Trophoblast cell (in vitro differentiated cells and primary cell): ENCODE measurements at regions not wholly inside any gene's neighbourhood (a gene's known extent, or its start where the extent isn't known, plus 50 kb on each side); places are given as distances from the start of the nearest gene placed in this dataset.

Source experiments
- DNase-seq, 2 donors: peaks; one replicate each; pipeline ENCODE4 v3.0.0-alpha.2; 2016
- H2AFZ ChIP-seq: 2 replicates; pipeline ENCODE4 v1.6.1; 2013; ENCODE audit warnings: low read length, moderate library complexity, mild to moderate bottlenecking; ENCODE audit not compliant: insufficient read depth, poor library complexity
- H2AK5ac ChIP-seq: 2 replicates; pipeline ENCODE4 v1.6.1; 2013; ENCODE audit warnings: mild to moderate bottlenecking, low read length
- H2BK120ac ChIP-seq: 2 replicates; pipeline ENCODE4 v1.6.1; 2013; ENCODE audit warnings: low read length, mild to moderate bottlenecking, moderate library complexity; ENCODE audit not compliant: insufficient read depth, poor library complexity
- H2BK12ac ChIP-seq: 2 replicates; pipeline ENCODE4 v1.6.1; 2013; ENCODE audit warnings: mild to moderate bottlenecking, low read length, moderate library complexity
- H2BK5ac ChIP-seq: 2 replicates; pipeline ENCODE4 v1.6.1; 2013; ENCODE audit warnings: low read length, low read depth, moderate library complexity, mild to moderate bottlenecking; ENCODE audit not compliant: poor library complexity
- H3K14ac ChIP-seq: 2 replicates; pipeline ENCODE4 v1.6.1; 2013; ENCODE audit warnings: mild to moderate bottlenecking, low read length
- H3K18ac ChIP-seq: 2 replicates; pipeline ENCODE4 v1.6.1; 2013; ENCODE audit warnings: mild to moderate bottlenecking, low read length
- H3K23ac ChIP-seq: 2 replicates; pipeline ENCODE4 v1.6.1; 2013; ENCODE audit warnings: low read length
- H3K27ac ChIP-seq: 2 replicates; pipeline ENCODE4 v1.5.1; 2013; ENCODE audit warnings: low read depth, mild to moderate bottlenecking, inconsistent platforms, low read length, moderate library complexity
- H3K27me3 ChIP-seq: 2 replicates; pipeline ENCODE4 v1.6.1; 2013; ENCODE audit warnings: inconsistent platforms, mild to moderate bottlenecking, low read length, moderate library complexity; ENCODE audit not compliant: insufficient read depth
- H3K36me3 ChIP-seq, 2 experiments: 1 replicate in 1 of 2; 2 replicates in 1 of 2; pipeline ENCODE4 v1.6.1; 2013; ENCODE audit warnings: low read length in 2 of 2, mild to moderate bottlenecking in 2 of 2, moderate library complexity in 1 of 2; ENCODE audit not compliant: insufficient read depth in 2 of 2, control insufficient read depth in 1 of 2
- H3K4ac ChIP-seq: 2 replicates; pipeline ENCODE4 v1.6.1; 2013; ENCODE audit warnings: low read depth, mild to moderate bottlenecking, low read length, moderate library complexity
- H3K4me1 ChIP-seq, 2 experiments: 1 replicate in 1 of 2; 2 replicates in 1 of 2; pipeline ENCODE4 v1.6.1; 2013; ENCODE audit warnings: low read length in 2 of 2, mild to moderate bottlenecking in 2 of 2, moderate library complexity in 1 of 2; ENCODE audit not compliant: insufficient read depth in 2 of 2, control insufficient read depth in 1 of 2
- H3K4me2 ChIP-seq: 2 replicates; pipeline ENCODE4 v1.6.1; 2013; ENCODE audit warnings: inconsistent platforms, mild to moderate bottlenecking, low read length, moderate library complexity
- H3K4me3 ChIP-seq: 2 replicates; pipeline ENCODE4 v1.5.1; 2013; ENCODE audit warnings: mild to moderate bottlenecking, low read depth, low read length, inconsistent platforms
- H3K79me1 ChIP-seq: one replicate; pipeline ENCODE4 v1.6.1; 2013; ENCODE audit warnings: low read length
- H3K79me2 ChIP-seq: 2 replicates; pipeline ENCODE4 v1.6.1; 2013; ENCODE audit warnings: low read length, mild to moderate bottlenecking; ENCODE audit not compliant: control insufficient read depth, insufficient read depth, poor library complexity
- H3K9ac ChIP-seq: 2 replicates; pipeline ENCODE4 v1.6.1; 2013; ENCODE audit warnings: mild to moderate bottlenecking, low read length
- H3K9me3 ChIP-seq: 2 replicates; pipeline ENCODE4 v1.6.1; 2013; ENCODE audit warnings: low read depth, mild to moderate bottlenecking, control low read depth, inconsistent platforms, low read length; ENCODE audit not compliant: insufficient read depth
- H4K12ac ChIP-seq: 2 replicates; pipeline ENCODE4 v1.6.1; 2013; ENCODE audit warnings: low read depth, mild to moderate bottlenecking, low read length, moderate library complexity
- H4K8ac ChIP-seq: 2 replicates; pipeline ENCODE4 v1.6.1; 2013; ENCODE audit warnings: low read depth, mild to moderate bottlenecking, low read length, moderate library complexity
- H4K91ac ChIP-seq: one replicate; pipeline ENCODE4 v1.6.1; 2013; ENCODE audit warnings: low read depth, mild to moderate bottlenecking, low read length, moderate library complexity
- WGBS: extraction: QIAGEN DNeasy Blood & Tissue Kit; methylation state at CpG from one replicate; pipeline ENCODE4 v1.1.7; 2013; ENCODE audit warnings: missing lambda C conversion rate; ENCODE audit not compliant: insufficient read length, insufficient coverage; ENCODE audit errors: extremely low coverage; 5-methylcytosine and 5-hydroxymethylcytosine counted together

DNA sequence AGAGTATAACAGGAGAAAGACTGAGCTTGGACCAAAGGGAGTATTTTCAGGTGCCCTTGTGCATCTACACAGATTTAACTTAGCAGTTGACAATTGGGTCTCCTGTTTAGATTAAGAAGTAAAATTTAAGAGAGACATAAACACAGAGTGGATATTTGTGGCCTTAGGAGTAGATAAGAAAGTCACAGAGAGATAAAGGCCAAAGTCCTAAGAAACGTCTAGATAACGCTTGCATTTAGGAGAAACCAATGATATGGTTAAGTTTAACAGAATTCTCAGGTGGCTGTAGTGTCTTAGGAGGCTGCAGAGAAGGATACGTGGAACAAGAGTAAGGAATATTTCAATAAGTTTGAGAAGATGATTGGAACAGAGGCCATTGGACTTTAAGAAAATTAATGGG is 155.0 kb upstream of the DAB2 start:
- no peak overlapping the region for H4K12ac ChIP-seq
- no peak overlapping the region for H2BK120ac ChIP-seq
- no peak overlapping the region for H2AK5ac ChIP-seq
- no peak overlapping the region for H3K18ac ChIP-seq
- H3K27me3 ChIP-seq: no peaks in the 10 kb centered on the region
- no peak for DNase-seq
- no peak overlapping the region for H3K9ac ChIP-seq
- no peak overlapping the region for H4K8ac ChIP-seq
- H3K79me1 ChIP-seq: no peaks in the 10 kb centered on the region
- no peaks in the 10 kb centered on the region for H3K4me1 ChIP-seq
- H3K27ac ChIP-seq: no peak overlapping the region
- WGBS: no CpG with 5 or more reads among the region's 3 CpGs
- H3K4me2 ChIP-seq: no peak overlapping the region
- no peak overlapping the region for H4K91ac ChIP-seq
- no peak overlapping the region for H3K14ac ChIP-seq
- H2BK5ac ChIP-seq: no peak overlapping the region
- no peak overlapping the region for H3K4me3 ChIP-seq
- H3K79me2 ChIP-seq: no peaks in the 10 kb centered on the region
- no peaks in the 10 kb centered on the region for H3K36me3 ChIP-seq
- H2BK12ac ChIP-seq: no peak overlapping the region
- H3K4ac ChIP-seq: no peak overlapping the region
- H2AFZ ChIP-seq: no peak overlapping the region
- H3K23ac ChIP-seq: no peak overlapping the region
- no peaks in the 10 kb centered on the region for H3K9me3 ChIP-seq

DNA sequence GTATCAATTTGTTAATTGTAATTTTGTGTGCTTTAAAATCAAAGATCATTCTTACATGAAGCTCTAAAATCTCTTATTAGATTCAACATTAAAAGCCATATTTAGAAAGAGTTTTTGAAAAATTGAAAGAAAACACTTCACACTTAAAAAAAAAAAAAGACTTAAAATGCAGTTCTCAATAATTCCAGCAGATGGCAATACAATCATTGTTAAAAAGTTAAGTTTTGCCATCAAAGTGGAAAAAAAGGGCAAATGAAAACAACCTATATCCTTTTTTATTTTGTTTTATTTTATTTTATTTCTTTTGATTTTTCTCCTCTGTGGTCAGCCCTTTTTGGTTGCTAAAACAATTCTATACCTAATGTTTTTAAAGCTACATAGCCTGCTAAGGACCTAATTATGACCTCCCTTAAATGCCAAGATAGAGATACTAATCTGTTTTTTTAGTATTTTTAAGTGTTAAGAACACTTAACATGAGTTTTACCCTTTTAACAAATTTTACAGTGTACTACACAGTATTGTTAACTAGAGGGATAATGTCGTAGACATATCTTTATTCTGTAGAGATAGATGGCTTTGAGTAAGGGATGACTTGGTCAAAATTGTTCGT is 154.2 kb upstream of the DAB2 start:
- H3K23ac ChIP-seq: no peak overlapping the region
- no peak overlapping the region for H3K9ac ChIP-seq
- H3K4me2 ChIP-seq: no peak overlapping the region
- no peak overlapping the region for H3K27ac ChIP-seq
- no peaks in the 10 kb centered on the region for H3K9me3 ChIP-seq
- no peaks in the 10 kb centered on the region for H3K79me2 ChIP-seq
- no peak overlapping the region for H3K4me3 ChIP-seq
- H2AFZ ChIP-seq: no peak overlapping the region
- H2BK120ac ChIP-seq: no peak overlapping the region
- DNase-seq: peak in 1 of 2 donors; percentile 53
- H4K8ac ChIP-seq: no peak overlapping the region
- WGBS: no CpG with 5 or more reads among the region's 2 CpGs
- no peaks in the 10 kb centered on the region for H3K27me3 ChIP-seq
- H2BK5ac ChIP-seq: no peak overlapping the region
- H2BK12ac ChIP-seq: no peak overlapping the region
- no peak overlapping the region for H3K4ac ChIP-seq
- H4K12ac ChIP-seq: no peak overlapping the region
- no peaks in the 10 kb centered on the region for H3K4me1 ChIP-seq
- no peak overlapping the region for H3K14ac ChIP-seq
- no peak overlapping the region for H3K18ac ChIP-seq
- no peaks in the 10 kb centered on the region for H3K36me3 ChIP-seq
- H3K79me1 ChIP-seq: no peaks in the 10 kb centered on the region
- no peak overlapping the region for H4K91ac ChIP-seq
- H2AK5ac ChIP-seq: no peak overlapping the region

GRCh38 chr5:39577529-39577928 is 152.7 kb upstream of the DAB2 start:
- Histone ChIP-seq H3K79me1 (no peaks in the 10 kb centered on the region), H3K4me1 (no peaks in the 10 kb centered on the region), H3K14ac (no peak overlapping the region), H3K4me2 (no peak overlapping the region), H3K27ac (no peak overlapping the region), H2BK120ac (no peak overlapping the region), H3K4ac (no peak overlapping the region), H3K9me3 (no peaks in the 10 kb centered on the region), H2AFZ (no peak overlapping the region), H3K79me2 (no peaks in the 10 kb centered on the region), H3K18ac (no peak overlapping the region), H4K12ac (no peak overlapping the region), H4K91ac (no peak overlapping the region), H2AK5ac (no peak overlapping the region), H4K8ac (no peak overlapping the region), H3K27me3 (no peaks in the 10 kb centered on the region), H2BK5ac (no peak overlapping the region), H3K23ac (no peak overlapping the region), H2BK12ac (no peak overlapping the region), H3K9ac (no peak overlapping the region), H3K36me3 (no peaks in the 10 kb centered on the region), H3K4me3 (no peak overlapping the region)
- WGBS: no CpG with 5 or more reads among the region's 2 CpGs
- DNase-seq: no peak

DNA sequence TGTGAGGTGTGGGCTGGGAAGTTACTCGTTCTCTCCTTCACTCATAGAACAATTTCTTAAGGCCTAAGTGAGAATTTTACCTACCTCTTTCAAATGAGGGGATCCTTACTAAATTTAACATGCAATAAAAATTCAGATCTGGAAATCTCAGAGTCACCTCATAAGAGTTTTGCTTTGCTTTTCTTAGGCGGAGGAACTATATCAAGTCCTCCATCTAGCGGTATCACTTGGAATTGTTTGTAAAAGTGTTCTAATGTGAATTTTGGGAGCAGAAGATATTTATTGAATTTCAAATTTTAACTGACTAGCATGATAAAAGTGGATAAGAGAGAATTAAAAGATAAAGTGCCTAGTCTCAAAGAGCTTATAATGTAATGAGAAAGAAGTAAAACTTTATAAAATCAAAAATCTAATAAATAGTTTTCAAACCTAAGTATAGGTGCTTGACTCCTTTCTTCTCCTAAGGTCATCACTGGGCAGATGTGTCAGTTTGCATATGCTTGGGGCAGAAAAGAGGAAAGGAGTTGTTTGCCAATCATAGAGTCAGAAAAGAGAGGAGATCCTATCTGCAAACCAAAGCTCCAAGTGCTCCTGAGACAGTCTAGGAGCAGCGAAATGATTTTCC is 145.7 kb upstream of the DAB2 start:
- Histone ChIP-seq H3K4me1 (no peaks in the 10 kb centered on the region), H3K14ac (no peak overlapping the region), H3K4me3 (no peak overlapping the region), H3K36me3 (no peaks in the 10 kb centered on the region), H3K79me2 (no peaks in the 10 kb centered on the region), H4K8ac (no peak overlapping the region), H3K9ac (no peak overlapping the region), H3K23ac (no peak overlapping the region), H4K12ac (no peak overlapping the region), H2AK5ac (no peak overlapping the region), H2BK120ac (no peak overlapping the region), H3K4me2 (no peak overlapping the region), H2AFZ (no peak overlapping the region), H3K27me3 (no peaks in the 10 kb centered on the region), H3K79me1 (no peaks in the 10 kb centered on the region), H2BK5ac (no peak overlapping the region), H3K18ac (no peak overlapping the region), H4K91ac (no peak overlapping the region), H3K27ac (no peak overlapping the region), H2BK12ac (no peak overlapping the region), H3K9me3 (no peaks in the 10 kb centered on the region), H3K4ac (no peak overlapping the region)
- peak in 1 of 2 donors; percentile 74 for DNase-seq
- no CpG with 5 or more reads among the region's 4 CpGs for WGBS
